NCI-H2196 (cell line): ENCODE measurements at regions not wholly inside any gene's neighbourhood (a gene's known extent, or its start where the extent isn't known, plus 50 kb on each side); places are given as distances from the start of the nearest gene placed in this dataset.

Source experiments
- DNase-seq: peaks from one replicate; lab custom pipeline; 2025; ENCODE audit not compliant: unreplicated experiment; lab: John Stamatoyannopoulos, UW

GRCh38 chr6:19440531-19440930, 396.6 kb upstream of the ID4 start:
- DNase-seq, result no peak

- no peak for DNase-seq
Measured at GRCh38 chr6:19443411-19443810, 393.8 kb upstream of the ID4 start.

GRCh38 chr6:19444041-19444440, 393.1 kb upstream of the ID4 start:
- DNase-seq, result no peak

DNA sequence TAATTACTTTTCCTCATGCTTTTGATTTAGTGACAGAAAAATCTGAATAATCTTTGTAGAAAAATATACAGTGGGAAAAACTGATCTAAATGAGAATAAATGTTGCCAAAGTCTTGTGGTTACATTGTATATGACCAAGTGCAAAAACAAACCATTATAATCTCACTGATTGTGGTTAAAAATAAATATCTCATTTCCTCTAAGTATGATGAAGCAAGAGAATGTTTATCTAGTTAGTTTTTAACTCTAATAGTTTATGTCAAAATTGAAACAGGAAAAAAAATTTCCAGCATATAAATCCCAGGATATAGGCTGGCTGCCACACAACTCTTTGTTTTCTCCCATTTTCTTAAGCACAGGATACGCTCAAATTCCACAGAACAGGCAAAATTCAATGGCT, 392.7 kb upstream of the ID4 start:
- no peak for DNase-seq

GRCh38 chr6:19446570-19446969, 390.6 kb upstream of the ID4 start:
- DNase-seq, result no peak

DNA sequence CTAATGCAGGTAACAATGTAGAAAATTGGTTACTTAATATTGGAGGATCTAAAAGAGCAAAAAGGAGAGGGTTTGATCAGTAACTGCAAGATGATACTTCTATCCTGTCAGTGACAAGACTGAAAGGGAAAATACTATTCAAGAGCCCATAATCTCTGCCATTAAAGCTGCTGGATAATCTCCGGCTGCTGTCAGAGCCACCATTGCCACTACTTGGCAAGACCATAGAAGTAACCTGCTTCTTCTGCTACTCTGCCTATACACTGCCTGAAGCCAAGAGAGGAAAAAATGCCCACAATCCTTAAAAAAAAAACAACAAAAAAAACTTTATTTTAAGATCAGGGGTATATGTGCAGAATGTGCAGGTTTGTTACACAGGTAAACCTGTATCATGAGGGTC, 386.5 kb upstream of the ID4 start:
- no peak for DNase-seq

GRCh38 chr6:19452495-19452894, 384.7 kb upstream of the ID4 start:
- DNase-seq, result no peak

DNA sequence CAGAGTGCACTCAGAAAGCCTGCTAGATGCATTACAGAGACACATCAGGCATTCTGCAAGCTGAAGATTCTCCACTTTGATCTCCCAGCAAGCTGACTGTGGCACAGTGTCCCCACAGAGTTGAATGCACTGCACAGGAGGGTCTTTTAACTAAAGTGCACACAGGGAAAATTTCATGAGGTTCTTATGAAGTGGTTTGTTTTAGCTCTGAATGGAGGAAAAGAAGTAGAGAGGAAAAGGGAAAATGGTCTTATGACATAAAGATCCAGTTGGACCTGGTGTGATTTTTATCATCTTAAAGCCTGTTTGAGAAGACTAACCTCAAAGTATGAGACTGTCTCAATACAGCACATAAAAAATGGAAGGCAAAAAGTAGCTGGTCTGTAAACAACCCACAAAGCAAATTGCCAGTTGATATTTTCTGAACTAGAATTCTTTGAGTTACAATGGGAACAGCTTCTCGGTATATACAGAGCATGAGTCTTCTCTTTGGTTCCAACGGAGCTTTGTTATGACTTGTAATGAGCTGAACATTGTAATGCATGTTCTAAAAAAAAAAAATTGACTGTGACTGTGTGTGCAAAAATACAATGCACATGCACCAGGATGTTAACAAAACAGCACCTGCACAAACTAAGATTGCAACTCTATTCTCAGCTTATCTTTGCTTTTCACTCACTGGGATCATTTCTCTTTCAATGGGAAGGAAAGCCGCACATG, 383.0 kb upstream of the ID4 start:
- DNase-seq, result no peak

GRCh38 chr6:19454721-19455392, 382.3 kb upstream of the ID4 start:
- DNase-seq, result no peak

DNA sequence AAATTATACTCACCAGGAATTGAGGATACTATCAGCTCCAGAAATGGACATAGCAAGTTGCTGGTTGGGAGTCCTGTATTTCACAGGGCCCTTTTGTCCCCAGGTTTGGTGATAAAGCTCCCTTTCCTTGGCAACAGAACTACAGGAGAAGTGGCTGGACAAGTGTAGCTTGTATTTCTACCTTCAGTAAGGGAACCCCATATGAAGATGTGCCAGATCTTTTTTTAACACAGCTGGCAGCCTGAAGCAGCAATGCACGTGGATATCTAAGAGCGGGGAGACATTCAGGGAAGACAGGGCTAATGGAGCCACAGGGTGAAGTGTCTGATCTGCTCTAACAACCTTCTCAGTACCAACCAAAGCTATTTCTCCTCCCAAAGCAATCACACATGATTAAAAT, 373.9 kb upstream of the ID4 start:
- no peak for DNase-seq

DNA sequence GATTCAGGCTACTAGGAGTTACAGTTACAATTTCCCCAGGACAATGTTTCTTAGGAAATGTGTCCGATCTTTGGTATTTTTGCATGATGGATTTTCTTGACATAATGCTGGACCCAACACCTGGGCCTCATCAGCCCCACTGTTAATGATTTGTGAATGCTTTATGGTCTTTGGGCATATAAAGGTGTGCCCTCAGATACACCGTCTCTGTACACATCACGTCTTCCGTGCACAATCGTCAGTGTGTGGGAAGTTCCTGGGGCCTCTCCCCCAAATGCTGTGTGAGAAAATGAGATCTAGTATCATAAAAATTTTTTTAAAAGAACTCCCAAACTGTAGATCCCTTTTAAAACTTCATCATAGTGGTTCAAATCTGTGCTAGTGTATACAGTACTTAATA, 373.2 kb upstream of the ID4 start:
- no peak for DNase-seq

- no peak for DNase-seq
Measured at GRCh38 chr6:19465256-19465655, 371.9 kb upstream of the ID4 start.

- DNase-seq, result peak; percentile 58
Measured at GRCh38 chr6:19465760-19466159, 371.4 kb upstream of the ID4 start.

DNA sequence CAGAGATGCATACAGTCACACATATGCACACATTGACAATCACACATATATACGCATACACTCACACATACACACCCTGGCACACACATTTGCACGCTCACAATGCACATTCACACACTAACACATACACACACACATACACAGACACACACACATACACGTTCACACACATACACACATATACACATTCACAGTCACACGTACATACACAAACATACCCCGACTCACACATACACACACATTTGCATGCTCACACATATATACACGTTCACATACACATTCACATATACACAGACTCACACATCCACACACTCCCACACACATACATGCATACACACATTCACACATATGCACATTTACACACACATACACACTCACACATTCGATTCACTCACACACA, 366.8 kb upstream of the ID4 start:
- no peak for DNase-seq

DNA sequence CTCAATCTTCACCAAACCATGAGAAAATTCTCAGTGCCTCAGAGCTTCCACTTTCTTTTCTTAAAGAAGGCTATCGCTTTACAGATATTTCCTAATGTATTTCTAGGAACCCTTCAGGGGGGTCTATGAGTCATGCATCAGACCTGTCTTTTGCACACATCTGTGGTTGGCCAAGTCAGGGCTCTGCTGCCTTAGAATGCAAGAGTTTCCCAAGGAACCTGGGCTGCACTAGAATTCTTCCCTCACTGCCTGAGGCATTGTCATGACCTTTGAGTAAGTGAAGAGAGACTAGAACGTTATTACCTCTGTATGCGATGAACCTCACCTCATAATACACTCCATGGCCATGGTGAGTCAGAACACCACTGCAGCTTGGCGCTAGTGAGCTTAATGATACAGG, 365.0 kb upstream of the ID4 start:
- no peak for DNase-seq

- DNase-seq, result no peak
Measured at GRCh38 chr6:19472850-19473249, 364.3 kb upstream of the ID4 start.

GRCh38 chr6:19477563-19477962, 359.6 kb upstream of the ID4 start:
- no peak for DNase-seq

DNA sequence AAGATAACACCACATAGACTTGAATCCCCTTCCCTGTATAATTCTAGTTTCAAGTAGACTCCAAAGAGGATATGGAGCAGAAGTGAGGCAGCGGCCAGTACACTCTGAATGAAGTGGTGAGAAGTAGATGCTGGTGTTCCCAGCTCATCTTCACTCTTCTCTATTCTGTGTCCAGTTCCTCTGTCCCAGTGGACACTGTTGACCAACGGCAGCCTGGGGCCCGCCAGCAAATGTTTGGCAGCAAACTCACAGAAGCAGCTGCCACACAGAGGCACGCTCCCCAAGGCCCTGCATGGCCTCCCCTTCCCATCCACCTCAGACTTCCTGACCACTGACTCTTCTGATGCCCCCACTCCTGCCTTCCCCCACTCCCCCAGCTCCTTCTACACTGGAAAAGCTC, 358.9 kb upstream of the ID4 start:
- no peak for DNase-seq

GRCh38 chr6:19478992-19479391, 358.2 kb upstream of the ID4 start:
- DNase-seq, result no peak

DNA sequence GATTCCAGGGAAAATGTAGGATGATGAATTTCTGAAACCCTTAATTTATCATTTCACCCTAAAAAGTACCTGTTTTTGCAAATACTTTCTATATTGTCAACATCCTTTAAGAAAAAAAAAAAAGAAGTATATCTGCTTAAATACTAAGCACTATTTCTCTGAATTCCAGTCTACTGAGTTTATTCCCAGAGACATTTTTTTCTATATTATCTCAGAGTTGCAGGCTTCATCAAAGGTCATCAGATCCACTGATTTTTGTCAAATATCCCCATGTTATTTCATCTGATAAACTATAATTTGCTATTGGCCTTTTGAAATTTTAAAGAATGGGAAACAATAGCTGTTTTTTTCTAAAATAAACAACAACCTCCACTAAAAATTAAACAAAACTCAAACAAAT, 357.6 kb upstream of the ID4 start:
- no peak for DNase-seq

DNA sequence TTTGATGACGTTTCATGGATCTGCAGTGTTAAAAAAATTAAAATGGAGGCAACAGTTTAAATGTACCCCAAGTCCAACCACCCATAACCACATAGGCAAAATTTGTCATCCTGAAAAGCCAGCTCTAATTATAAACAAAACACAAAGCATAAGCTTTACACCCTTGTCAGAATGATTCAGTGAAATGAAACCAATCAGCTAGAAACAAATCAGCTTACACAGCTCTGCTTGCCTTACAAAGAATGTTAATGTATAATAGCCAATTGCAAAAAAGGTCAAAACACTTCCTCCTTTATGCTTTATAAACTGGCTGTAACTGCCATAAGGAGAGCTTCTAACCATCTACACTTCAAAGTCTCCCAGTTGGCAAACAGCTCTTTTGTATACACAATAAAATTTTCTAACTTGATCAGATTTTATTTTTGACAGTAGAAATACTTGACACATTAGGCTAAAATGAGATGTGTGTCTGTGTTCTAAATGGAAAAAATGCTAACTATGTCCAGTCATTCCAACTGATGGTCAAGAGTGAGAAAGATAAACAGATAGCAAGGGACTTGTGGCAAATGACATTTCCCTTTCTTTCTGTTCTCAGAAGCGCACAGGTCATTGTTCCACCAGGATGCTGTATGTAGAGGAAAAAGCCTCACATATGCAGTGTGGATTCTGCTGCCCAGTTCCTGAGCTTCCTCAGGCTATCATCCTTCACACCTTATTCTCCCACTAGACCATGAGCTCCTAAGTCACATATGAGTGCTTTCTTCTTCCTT, 344.3 kb upstream of the ID4 start:
- DNase-seq, result no peak

- DNase-seq, result no peak
Measured at GRCh38 chr6:19501737-19502245, 335.4 kb upstream of the ID4 start.
